Activated CD4-positive, CD25-positive, alpha-beta regulatory T cell treated with anti-CD3 and anti-CD28 coated beads, Interleukin-2, amount 50 U/mL, for 24 hours (primary cell): ENCODE measurements at regions not wholly inside any gene's neighbourhood (a gene's known extent, or its start where the extent isn't known, plus 50 kb on each side); places are given as distances from the start of the nearest gene placed in this dataset.

ENCODE experiments used
- ATAC-seq, 2 donors: fragments of 150-1000 bp; cut with Tn5 transposase; one replicate each; pipeline ENCODE4 v1.10.0; 2021; ENCODE audit warnings: mild to moderate bottlenecking in 1 of 2, moderate library complexity in 1 of 2

DNA sequence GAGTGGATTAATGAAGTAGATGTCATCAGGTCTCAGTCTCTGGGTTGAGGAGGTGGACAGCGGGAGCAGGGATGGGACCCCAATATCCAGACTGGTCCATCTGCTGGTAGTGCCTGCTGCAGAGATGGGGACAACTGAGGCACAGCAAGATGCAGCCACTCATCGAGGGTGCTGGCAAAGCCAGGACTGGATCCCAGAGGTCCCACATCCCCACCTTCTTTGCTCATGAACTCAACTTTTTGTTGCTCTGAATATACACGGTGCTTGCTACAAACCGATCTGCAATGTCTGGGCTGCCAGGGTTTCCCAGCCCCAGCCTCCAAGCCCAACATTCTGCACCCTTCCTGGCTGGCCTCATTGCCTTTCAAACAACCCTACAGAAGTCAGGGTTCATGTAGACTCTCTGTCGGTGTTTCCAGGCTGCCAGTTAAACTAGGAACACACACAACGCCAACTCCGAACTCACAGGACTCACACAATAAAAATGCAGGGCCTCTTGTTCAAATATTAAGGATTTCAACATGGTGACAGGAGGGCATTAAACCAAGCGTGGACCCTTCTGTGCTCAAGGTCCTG, 168.2 kb downstream of the MN1 start:
- no peak for ATAC-seq

DNA sequence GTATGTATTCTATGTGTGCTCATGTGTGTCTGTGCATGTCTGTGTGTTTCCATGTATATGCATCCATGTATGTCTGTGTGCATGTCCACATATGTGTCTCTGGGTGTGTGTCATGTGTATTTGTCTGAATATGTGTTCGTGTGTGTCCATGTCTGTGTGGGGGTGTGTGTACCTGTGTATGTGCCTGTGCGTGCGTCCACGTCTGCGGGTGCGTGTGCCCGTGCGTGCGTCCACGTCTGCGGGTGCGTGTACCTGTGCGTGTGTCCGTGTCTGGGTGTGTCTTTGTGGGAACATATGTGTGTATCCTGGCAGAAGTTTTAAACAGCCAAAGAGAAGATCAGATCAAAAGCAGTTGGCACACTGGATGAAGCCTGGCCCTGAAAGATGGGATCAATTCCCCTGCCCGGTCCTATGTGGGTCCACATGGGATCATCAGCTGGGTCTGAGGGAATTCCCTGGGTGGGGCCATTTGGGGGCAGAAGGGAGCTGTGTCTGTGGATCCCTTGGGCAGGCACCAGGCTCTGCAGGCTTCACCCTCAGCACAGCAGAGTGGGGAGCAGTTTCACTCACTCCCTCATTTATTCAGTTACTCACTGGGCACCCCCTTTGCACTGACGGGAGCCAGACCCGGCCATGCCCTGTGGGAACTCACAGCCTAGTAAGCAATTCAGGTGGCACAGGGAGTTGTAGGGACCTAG, 167.4 kb downstream of the MN1 start:
- no peak for ATAC-seq

DNA sequence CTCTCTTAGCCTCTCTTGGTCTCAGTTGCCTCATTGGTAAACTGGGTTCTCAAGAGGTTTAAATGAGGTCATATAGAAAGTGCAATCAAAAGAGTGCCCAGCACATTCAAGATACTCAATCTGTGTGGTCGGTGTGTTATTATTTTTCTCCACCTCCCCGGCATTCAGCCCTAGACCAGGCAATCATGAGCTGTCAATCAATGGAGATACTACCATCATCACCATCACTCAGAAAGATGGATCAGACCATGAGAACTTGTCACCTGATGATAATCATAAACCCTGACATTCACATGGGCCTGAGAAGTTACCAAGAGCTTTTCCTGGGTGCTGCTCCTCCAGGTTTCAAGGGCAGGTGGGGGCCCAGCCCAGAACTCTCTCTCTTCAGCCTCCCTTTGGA, 166.1 kb downstream of the MN1 start:
- ATAC-seq = no peak

DNA sequence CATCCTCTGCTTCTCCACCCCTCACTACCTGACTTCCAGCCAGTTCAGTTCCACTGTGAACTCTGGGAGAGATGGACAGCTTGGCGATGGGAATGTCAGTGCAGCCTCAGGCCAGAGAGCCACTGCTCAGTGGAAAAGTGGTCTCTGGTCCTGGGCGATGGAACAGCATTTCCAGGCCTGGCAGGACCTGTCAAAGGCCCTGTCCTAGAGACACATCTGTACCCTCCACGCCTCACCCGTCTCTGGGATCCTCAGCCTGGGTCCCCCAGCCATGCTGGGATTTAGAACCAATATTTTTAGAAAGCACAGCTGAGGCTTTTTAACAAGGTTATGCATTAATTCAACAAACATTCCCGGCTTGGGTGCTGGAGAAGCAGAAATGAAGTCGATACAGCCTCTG, 165.7 kb downstream of the MN1 start:
- no peak for ATAC-seq

DNA sequence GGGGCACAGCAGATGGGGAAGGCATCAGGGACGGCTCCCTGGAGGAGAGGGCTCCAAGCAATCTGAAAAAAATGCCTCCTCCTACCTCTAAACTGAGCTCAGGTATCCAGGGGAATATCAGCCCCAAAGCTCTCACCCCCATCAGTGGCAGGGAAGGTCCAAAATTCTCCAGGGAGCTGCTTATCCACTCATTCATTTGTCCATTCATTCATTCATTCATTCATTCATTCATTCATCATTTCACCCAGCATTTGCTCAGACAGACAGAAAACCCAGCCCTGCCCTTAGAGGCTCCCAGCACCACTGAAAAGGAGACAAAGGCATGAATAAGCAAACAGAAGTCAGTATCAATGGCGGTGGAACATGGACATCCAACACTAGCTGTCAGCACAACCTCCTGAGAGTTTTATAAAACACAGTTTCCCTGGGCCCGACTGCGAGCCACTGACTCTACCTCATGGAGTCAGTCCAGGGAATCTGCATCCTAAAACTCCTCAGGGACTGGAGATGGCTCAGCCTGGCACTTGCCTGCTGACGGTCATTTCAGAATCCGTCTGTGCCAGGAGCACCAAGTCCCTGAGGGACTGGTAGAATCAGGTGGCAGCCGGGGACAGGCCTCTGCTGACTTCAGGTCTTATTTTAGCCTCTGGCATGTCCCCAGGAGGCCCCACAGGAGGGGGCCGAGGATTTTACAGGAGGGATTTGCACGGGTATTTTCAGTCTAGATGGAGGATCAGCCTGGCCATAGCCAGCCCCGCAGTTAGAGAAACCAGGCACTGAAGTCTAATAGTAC, 164.6 kb downstream of the MN1 start:
- ATAC-seq = no peak

DNA sequence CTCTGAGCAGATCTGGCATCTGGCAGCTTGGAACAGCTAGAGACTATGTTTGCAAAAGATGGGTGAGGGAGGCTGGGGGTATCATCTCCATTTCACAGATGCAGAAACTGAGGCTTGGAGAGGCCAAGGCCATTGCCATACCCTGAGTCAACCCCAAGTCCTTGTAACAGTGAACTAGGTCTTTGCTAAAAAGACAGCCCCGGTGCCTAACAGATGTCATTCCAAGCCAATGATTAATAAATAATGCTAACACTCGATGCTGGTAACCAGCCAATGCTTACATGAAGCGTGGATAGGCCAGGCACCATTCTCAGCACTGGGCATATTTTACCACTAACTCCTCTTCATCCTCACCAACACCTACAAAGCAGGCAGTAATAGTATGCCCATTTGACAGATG, 164.0 kb downstream of the MN1 start:
- no peak for ATAC-seq

DNA sequence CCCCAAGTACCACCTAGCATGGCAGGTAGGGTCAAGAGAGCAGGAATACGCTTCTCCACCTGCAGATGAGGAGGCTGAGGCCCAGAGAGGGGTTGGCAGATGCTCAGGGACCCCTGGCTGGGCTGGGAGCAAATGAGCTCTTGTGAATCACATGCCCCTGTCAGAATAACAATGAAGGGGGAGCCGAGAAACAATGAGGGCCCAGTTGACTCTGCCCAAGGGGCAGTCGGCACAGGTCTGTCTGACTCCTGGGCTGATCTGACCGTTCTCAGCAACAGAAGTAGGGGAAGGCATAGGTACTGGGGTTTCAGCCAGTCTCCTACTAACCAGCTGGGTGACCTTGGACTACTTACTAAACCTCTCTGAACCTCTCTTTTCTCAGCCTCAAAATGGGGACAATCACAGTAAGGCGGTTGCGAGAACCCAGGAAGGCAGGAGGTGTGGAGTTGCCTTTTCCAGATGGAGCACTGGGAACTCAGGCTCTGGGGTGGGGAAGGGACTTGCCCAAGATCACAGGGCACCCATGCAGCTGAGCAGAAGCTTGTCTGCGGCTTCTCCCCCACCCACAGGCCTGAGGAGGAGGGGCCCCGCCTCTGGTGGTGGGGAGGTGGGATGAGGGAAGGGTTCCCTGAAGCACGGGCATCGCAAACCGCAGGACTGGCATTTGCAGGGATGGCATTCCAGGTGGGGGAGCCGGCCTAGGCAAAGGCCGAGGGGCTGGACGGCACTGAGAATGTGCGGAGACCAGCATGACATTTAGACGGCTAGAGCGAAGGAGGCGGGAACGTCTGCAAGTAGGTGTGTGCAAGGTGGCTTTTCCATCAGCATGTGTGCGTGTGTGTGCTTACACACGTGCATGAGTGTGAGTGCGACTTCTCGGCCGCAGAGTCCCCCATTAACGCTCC, 163.0 kb downstream of the MN1 start:
- no peak for ATAC-seq

DNA sequence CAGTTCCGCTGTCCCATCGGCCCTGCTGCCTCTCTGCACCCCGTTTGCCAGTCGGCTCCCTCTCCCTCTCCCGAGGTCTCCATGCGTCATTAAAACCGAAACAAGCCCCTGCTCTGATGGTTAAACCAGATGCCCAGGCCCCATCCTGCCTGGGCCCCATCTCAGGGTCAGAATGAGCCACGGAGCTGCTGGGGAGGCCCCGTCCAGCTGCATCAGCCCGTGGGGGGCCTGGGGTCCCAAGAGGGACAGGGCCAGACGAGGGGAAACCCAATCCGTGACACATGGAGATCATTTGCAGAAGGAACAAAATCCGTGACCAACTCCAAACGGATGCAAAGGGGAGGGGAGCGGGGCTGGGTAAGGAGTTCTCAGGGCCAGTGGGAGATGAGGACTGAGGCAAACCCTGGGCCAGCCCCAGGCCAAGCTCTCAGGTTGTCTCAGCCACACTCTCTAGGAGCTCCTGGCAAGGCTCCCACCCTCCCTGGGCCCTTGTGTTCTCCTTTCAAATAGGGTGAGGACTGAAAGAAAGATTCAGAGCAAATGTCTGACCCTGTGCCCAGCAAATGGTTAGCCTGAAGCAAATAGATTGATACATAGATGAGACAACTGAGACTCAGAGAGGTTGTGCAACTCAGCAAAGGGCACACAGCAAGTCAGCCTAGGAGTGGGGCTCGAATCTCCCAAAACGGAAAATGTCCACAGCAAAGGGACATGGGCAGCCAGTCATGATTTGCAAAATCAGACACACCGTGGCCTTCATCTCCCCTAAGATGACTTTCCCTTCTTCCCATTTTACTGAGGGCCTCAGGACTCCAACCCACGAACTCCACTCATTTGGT, 162.1 kb downstream of the MN1 start:
- ATAC-seq = no peak

DNA sequence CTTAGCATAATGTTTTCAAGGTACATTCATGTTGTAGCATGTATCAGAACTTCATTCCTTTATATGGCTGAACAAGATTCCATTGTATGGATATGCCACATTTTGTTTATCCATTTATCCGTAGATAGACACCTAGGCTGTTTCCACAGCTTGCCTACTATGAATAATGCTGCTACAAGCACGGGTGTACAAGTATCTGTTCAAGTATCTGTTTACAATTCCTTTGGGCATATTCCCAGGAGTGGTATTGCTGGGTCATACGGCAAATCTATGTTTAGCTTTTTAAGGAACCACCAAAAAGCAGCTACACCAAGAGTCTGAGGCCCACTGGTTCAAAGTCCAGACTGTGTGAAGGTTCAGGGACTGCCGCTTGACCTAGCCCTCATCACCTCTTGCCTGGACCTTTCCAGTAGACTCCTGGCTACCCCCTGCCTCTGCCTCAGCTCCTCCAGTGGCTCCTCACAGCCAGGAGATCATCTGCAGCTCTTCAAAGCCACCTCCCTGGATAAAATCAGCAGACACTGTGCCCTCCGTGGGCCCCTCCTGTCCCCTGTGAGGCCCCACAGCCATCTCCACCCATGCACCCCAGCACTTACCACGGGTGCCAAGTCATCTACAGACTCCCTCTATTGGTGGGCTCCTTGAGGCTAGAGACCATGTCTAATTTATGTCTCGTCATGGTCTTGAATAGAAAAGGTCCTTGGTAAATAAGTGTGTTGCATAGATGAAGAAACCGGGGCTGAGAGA, 160.3 kb downstream of the MN1 start:
- no peak for ATAC-seq

DNA sequence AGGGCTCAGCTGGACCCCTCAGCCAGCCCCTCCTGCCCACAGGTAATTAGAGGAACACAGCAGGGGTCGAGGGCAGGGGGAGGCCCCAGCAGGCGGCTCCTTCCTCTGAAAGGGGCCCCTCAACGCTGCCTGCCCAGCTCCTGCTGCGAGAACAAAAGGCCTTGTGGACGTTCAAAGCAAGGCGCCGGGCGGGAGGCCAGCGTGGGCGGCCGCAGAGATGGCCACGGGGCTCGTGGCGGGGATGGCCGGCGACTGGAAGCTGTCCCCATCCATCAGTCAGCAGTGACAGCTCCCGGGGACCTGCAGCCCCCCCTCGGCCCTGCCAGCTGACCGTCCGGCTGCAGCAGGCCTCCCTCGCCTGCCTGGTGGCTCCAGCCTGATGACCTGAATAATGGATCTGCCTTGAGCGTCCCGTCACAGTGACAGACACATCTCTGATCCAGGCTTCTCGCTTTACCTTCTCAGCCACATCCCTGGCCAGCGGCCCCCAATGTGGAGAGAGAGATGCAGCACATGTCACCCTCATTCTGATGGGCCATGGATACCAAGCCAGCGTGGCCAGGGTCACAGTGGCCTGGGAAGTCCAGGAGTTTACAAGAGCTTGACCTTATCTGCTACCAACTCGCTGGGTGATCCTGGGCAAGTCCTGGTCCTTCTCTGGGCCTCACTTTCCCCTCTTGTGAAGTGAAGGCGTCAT, 159.3 kb downstream of the MN1 start:
- ATAC-seq = no peak

DNA sequence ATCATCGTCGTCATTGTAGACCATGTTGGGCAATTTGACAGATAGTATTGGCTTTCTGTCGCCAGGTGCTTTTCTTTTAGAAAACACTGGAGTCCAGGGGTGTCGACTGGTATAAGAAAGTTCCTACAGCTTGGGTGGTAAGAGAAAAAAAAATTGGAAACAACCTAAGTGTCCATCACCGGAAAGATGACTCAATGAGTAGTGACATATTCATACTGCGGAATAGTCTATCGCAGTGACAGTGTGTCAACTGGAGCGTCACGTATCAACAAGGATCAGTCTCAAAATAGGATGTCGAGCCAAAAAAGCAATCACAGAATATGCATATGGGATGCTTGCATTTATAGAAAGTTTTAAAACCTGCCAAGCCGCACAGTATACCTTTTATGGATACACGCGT, 157.6 kb downstream of the MN1 start:
- ATAC-seq = no peak

DNA sequence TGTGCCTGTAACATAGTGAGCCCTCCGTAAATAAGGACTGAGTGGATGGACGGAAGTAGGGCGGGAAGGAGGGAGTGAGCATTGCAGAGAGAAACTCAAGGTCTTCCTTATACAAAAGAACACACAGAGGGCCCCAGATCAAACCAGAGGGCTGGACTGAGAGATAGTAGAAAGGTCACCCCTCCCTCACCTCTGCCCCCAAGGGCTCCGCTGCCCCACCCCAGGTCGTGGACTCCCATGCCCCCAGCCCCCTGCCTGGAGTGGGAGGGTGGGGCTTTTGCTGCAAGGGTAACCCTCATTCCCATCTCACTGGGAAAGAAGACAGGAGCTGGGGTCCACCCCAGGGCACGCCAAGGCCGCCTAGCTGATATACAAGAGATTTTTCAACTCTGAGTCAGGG, 157.0 kb downstream of the MN1 start:
- ATAC-seq = no peak

DNA sequence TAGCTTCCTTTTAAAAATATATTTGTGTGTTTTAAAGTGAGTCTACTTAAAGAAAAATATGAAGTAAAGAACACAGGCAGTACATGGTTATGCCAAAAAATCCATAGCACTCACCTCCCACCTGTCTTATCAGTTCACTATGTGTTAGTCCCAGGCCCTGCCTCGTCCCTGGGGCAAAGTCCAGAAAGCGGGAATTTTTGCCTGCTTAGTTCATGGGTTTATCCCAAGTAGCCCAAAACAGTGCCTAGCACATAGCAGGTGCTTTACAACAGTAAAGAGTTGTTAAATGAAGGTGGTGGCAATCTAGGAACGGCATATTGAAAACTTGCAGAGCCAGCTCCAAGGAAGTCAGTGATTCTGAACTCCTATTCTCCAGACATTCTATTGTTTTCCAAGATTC, 154.0 kb downstream of the MN1 start:
- no peak for ATAC-seq

DNA sequence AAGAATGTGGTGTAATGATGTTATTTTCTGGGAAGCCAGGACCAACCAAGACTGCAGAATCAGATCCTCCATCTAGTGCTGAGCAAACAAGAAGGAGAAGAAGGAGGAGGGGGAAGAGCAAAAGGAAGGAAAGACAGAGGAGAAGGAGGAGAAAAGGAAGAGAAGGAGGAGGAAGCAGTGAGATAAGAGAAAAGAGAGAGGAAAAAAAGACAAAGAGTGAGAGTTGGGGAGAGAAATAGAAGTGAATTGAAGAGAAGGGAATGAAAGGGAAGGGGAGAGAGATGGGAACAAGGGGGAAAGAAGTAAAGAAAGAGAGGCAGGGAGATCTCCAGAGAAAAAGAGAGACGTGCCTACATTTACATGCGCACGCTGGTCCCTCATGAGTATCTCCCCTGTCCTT, 153.5 kb downstream of the MN1 start:
- no peak for ATAC-seq

DNA sequence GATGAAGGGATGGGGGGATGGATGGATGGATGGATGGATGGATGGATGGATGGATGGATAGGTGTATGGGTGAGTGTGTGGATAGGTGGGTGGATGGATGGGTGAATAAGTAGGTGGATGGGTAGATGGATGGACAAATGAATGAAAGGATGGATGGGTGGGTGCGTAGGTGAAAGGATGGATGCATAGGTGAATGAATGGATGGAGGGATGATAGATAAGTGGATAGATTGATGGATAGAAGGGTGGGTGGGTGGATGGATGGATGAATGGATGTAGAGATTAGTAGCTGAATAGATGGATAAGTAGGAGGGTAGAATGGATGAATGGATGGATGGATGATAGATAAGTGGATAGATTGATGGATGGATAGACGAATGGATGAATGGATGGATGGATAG, 152.7 kb downstream of the MN1 start:
- ATAC-seq = no peak

DNA sequence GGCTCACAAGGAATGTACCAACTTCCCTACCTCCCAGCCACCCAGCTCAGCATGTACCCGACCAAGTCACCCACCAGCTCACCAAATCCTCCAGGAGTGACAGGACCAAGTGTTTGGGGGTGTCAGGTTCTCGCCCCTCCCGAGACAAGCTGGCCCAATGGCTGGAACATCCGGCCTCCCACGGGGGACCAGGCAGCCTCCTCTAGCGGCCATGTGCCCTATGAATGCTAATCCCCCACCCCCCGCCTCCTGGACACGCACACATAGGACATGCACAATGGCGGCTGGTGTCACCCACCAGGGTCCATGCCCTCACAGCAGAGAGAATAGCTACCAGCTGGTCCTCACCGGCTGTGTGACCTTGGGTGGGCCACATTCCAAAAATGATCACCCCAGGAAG, 151.0 kb downstream of the MN1 start:
- ATAC-seq = no peak

DNA sequence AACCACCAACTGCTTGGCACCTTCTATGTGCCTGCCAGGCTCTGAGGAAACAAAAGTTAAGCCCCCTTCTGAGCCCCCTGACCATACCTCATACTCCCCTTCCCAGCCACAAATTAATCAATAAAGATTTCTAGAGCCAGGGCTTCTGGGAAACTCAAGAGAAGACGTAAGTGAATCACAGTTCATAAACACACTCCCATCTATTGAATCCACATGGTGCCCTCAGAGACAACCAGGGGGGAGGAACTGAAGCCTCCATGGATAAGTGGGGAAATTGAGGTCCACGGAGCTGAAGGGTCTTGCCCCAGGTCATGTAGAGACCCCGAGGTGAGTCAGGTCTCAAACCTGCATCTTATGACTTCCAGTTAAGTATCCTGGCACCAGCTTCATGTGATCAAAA, 150.6 kb downstream of the MN1 start:
- no peak for ATAC-seq

DNA sequence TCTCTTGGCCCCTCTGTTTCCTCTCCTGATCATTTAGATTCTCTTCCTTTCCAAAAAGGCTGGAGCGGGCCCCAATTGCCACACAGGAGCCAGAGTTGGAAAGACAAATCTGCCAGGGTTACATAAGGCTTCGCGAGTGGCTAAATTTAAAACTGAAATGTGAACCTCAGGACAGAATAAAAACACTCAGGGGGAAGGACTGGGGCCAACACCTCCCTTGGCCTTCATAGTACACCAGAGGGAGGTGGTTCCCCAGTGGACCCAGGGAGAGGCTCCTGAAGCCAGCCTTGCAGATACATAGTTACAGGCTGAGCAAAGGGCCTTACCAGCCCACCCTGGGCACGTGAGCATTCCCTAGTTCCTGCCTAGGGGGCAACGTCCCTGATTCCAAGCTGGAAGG, 150.1 kb downstream of the MN1 start:
- ATAC-seq = no peak

DNA sequence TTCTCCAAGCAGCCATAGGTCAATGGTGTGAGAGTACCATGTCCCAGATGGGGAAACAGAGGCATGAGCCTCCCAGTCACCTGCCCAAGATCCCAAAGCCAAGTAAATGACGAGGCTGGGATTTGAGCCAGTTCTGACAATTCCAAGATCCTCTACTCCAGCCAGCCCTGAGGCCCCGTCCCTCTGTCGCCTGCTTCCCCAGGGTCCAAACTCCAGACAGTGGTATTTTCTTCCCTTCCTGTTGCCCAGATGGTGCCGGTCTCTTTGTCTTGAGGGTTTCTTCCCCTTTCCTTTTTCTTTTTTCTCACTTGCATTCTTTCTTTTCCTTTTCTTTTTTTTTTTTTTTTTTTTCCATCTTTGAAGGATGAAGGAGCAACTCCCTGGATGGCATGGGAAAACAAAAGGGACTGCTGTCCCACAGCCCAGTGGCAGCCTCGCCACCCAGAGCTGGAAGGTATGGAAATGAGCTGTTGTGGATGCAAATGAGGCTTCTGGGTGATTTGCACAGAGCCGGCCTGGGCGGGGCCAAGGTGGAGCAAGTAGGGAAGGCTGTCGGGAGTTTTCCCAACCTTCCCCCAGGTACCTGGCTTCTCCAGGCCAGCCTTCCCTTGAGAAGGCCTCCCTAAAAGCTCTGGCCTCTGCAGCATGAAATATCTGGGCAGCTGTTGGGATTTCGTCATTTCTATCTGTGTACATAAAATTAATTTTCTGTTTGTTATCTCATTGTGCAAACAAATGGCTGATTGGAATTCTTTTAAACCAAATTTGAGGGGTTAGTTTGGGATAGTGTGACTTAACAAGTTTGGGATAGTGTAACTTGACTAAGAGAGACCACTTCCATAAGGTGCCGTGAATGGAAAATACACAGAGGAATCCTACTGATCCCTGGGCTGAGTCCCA, 146.8 kb downstream of the MN1 start:
- no peak for ATAC-seq
